GM12891 (cell line): ENCODE measurements at regions not wholly inside any gene's neighbourhood (a gene's known extent, or its start where the extent isn't known, plus 50 kb on each side); places are given as distances from the start of the nearest gene placed in this dataset.

ENCODE experiments used
- PAX5 ChIP-seq: IDR thresholded peaks from 2 replicates; pipeline ENCODE4 v1.6.1; 2011; ENCODE audit warnings: low read length, moderate library complexity, mild to moderate bottlenecking; ENCODE audit not compliant: insufficient read depth, severe bottlenecking
- POLR2A ChIP-seq: IDR thresholded peaks from 2 replicates; pipeline ENCODE4 v1.6.1; 2011; ENCODE audit warnings: low read depth, low read length, control low read depth
- POLR2AphosphoS5 ChIP-seq: IDR thresholded peaks from 2 replicates; pipeline ENCODE4 v1.6.1; 2011; ENCODE audit warnings: low read depth, low read length, control low read depth
- POU2F2 ChIP-seq: IDR thresholded peaks from 2 replicates; pipeline ENCODE4 v1.6.1; 2011; ENCODE audit warnings: low read depth, mild to moderate bottlenecking, control low read depth, low read length, moderate library complexity
- SPI1 ChIP-seq: IDR thresholded peaks from 2 replicates; pipeline ENCODE4 v1.6.1; 2011; ENCODE audit warnings: low read depth, low read length, control low read depth
- TAF1 ChIP-seq: IDR thresholded peaks from 2 replicates; pipeline ENCODE4 v1.6.1; 2011; ENCODE audit warnings: low read depth, low read length, control low read depth

GRCh38 chrX:120690344-120690743 lies 60.5 kb upstream of the C1GALT1C1 start:
- TF ChIP-seq POLR2A (no peak), TAF1 (no peak), SPI1 (no peak), POLR2AphosphoS5 (no peak), PAX5 (no peak), POU2F2 (no peak)
